ENCODE measurements at regions not wholly inside any gene's neighbourhood (a gene's known extent, or its start where the extent isn't known, plus 50 kb on each side); places are given as distances from the start of the nearest gene placed in this dataset.
"Not testable (repeated sequence)": the region's sequence is repeated elsewhere in the genome, so short reads cannot be mapped to it uniquely, and the experiment has no call there.

GRCh38 chr2:2466534-2466933 is 135.5 kb upstream of the MYT1L start:
- no peak for DNase-seq (ENCODE audit: low spot score)

- DNase-seq (ENCODE audit: low spot score) = no peak
These were observed 133.6 kb upstream of the MYT1L start for GRCh38 chr2:2464643-2465042.

- DNase-seq (ENCODE audit: low spot score) = no peak
These were observed 133.0 kb upstream of the MYT1L start for GRCh38 chr2:2464094-2464493.

- DNase-seq (ENCODE audit: low spot score) = no peak
These were observed 125.6 kb upstream of the MYT1L start for GRCh38 chr2:2456721-2457120.

GRCh38 chr2:2455151-2455550 is 124.1 kb upstream of the MYT1L start:
- DNase-seq (ENCODE audit: low spot score) = no peak

GRCh38 chr2:2452961-2453360 is 121.9 kb upstream of the MYT1L start:
- DNase-seq (ENCODE audit: low spot score) = no peak

GRCh38 chr2:2451275-2451674 is 120.2 kb upstream of the MYT1L start:
- not testable (repeated sequence) for DNase-seq (ENCODE audit: low spot score)

GRCh38 chr2:2448178-2448577 is 117.1 kb upstream of the MYT1L start:
- no peak for DNase-seq (ENCODE audit: low spot score)

GRCh38 chr2:2422621-2423020 is 91.5 kb upstream of the MYT1L start:
- DNase-seq (ENCODE audit: low spot score) = no peak

- DNase-seq (ENCODE audit: low spot score) = no peak
These were observed 82.5 kb upstream of the MYT1L start for GRCh38 chr2:2413525-2413924.

GRCh38 chr2:2410987-2411386 is 79.9 kb upstream of the MYT1L start:
- no peak for DNase-seq (ENCODE audit: low spot score)

- no peak for DNase-seq (ENCODE audit: low spot score)
These were observed 78.4 kb upstream of the MYT1L start for GRCh38 chr2:2409481-2409880.

- no peak for DNase-seq (ENCODE audit: low spot score)
These were observed 74.7 kb upstream of the MYT1L start for GRCh38 chr2:2405780-2406179.

- no peak for DNase-seq (ENCODE audit: low spot score)
These were observed 69.4 kb upstream of the MYT1L start for GRCh38 chr2:2400286-2401038.

GRCh38 chr2:2399396-2399795 is 68.3 kb upstream of the MYT1L start:
- DNase-seq (ENCODE audit: low spot score) = no peak

GRCh38 chr2:2392332-2392731 is 61.3 kb upstream of the MYT1L start:
- DNase-seq (ENCODE audit: low spot score) = no peak

GRCh38 chr2:2389215-2389614 is 58.1 kb upstream of the MYT1L start:
- no peak for DNase-seq (ENCODE audit: low spot score)

All from CD4-positive, alpha-beta T cell treated with Interleukin-2 at 100 ng/mL for 4 hours (primary cell).